ENCODE measurements at regions not wholly inside any gene's neighbourhood (a gene's known extent, or its start where the extent isn't known, plus 50 kb on each side); places are given as distances from the start of the nearest gene placed in this dataset.

- Mint-ChIP-seq H3K9me3 (no peaks in the 10 kb centered on the region), H3K4me1 (ENCODE audit: unreplicated experiment) (no peaks in the 10 kb centered on the region), H3K27ac (no peak overlapping the region), H3K4me3 (no peak overlapping the region), H3K36me3 (peaks cover 10% of the 10 kb centered on the region), H3K27me3 (no peaks in the 10 kb centered on the region)
- no peak for DNase-seq (ENCODE audit: extremely low spot score, unreplicated experiment)
- no peak for TF ChIP-seq CTCF (conservative IDR thresholded peaks at IDR 0.05)
Observed at GRCh38 chr4:31035761-31036160, 315.6 kb downstream of the PCDH7 start.

GRCh38 chr4:31037703-31038102, 317.5 kb downstream of the PCDH7 start:
- H3K9me3 Mint-ChIP-seq = no peaks in the 10 kb centered on the region
- no peak overlapping the region for H3K4me3 Mint-ChIP-seq
- H3K27ac Mint-ChIP-seq = no peak overlapping the region
- TF ChIP-seq CTCF (conservative IDR thresholded peaks at IDR 0.05) = no peak
- no peak for DNase-seq (ENCODE audit: extremely low spot score, unreplicated experiment)
- H3K27me3 Mint-ChIP-seq = no peaks in the 10 kb centered on the region
- H3K36me3 Mint-ChIP-seq = peaks cover 8% of the 10 kb centered on the region
- H3K4me1 Mint-ChIP-seq (ENCODE audit: unreplicated experiment) = peaks cover 6% of the 10 kb centered on the region

GRCh38 chr4:31039382-31039781, 319.2 kb downstream of the PCDH7 start:
- H3K4me3 Mint-ChIP-seq = no peak overlapping the region
- DNase-seq (ENCODE audit: extremely low spot score, unreplicated experiment) = no peak
- H3K36me3 Mint-ChIP-seq = peaks cover 8% of the 10 kb centered on the region
- H3K27ac Mint-ChIP-seq = no peak overlapping the region
- H3K4me1 Mint-ChIP-seq (ENCODE audit: unreplicated experiment) = peaks cover 16% of the 10 kb centered on the region
- no peaks in the 10 kb centered on the region for H3K27me3 Mint-ChIP-seq
- H3K9me3 Mint-ChIP-seq = no peaks in the 10 kb centered on the region
- no peak for TF ChIP-seq CTCF (conservative IDR thresholded peaks at IDR 0.05)

- no peak for DNase-seq (ENCODE audit: extremely low spot score, unreplicated experiment)
- no peaks in the 10 kb centered on the region for H3K27me3 Mint-ChIP-seq
- TF ChIP-seq CTCF (conservative IDR thresholded peaks at IDR 0.05) = no peak
- H3K27ac Mint-ChIP-seq = no peak overlapping the region
- H3K36me3 Mint-ChIP-seq = peaks cover 8% of the 10 kb centered on the region
- H3K4me1 Mint-ChIP-seq (ENCODE audit: unreplicated experiment) = peaks cover 18% of the 10 kb centered on the region
- H3K4me3 Mint-ChIP-seq = no peak overlapping the region
- H3K9me3 Mint-ChIP-seq = no peaks in the 10 kb centered on the region
Observed at GRCh38 chr4:31040106-31040505, 319.9 kb downstream of the PCDH7 start.

- no peak for TF ChIP-seq CTCF (conservative IDR thresholded peaks at IDR 0.05)
- no peaks in the 10 kb centered on the region for H3K9me3 Mint-ChIP-seq
- no peaks in the 10 kb centered on the region for H3K27me3 Mint-ChIP-seq
- no peak overlapping the region for H3K4me3 Mint-ChIP-seq
- H3K27ac Mint-ChIP-seq = no peak overlapping the region
- peaks cover 8% of the 10 kb centered on the region for H3K36me3 Mint-ChIP-seq
- no peak for DNase-seq (ENCODE audit: extremely low spot score, unreplicated experiment)
- peaks cover 23% of the 10 kb centered on the region for H3K4me1 Mint-ChIP-seq (ENCODE audit: unreplicated experiment)
Observed at GRCh38 chr4:31041385-31041784, 321.2 kb downstream of the PCDH7 start.

GRCh38 chr4:31041853-31042252, 321.7 kb downstream of the PCDH7 start:
- Mint-ChIP-seq H3K4me1 (ENCODE audit: unreplicated experiment) (peaks cover 23% of the 10 kb centered on the region), H3K27ac (no peak overlapping the region), H3K9me3 (no peaks in the 10 kb centered on the region), H3K36me3 (peaks cover 5% of the 10 kb centered on the region), H3K27me3 (no peaks in the 10 kb centered on the region), H3K4me3 (no peak overlapping the region)
- no peak for DNase-seq (ENCODE audit: extremely low spot score, unreplicated experiment)
- no peak for TF ChIP-seq CTCF (conservative IDR thresholded peaks at IDR 0.05)

Data from type B pancreatic cell (in vitro differentiated cells).